CD14-positive monocyte (primary cell): ENCODE measurements at regions not wholly inside any gene's neighbourhood (a gene's known extent, or its start where the extent isn't known, plus 50 kb on each side); places are given as distances from the start of the nearest gene placed in this dataset.
A peak's percentile ranks its signal among the peaks of the same experiment; 100 is the strongest.

Experiments used
- DNase-seq, 3 donors: peaks; one replicate each; pipeline ENCODE4 v3.0.0-alpha.2; 2011 to 2022
- H2AFZ ChIP-seq: 2 replicates; pipeline ENCODE4 v1.6.0; 2012; ENCODE audit warnings: mild to moderate bottlenecking, low read depth, low read length, inconsistent platforms; ENCODE audit not compliant: insufficient read depth, poor library complexity, severe bottlenecking
- H3K27ac ChIP-seq, 2 donors: 1 replicate in 1 of 2; 2 replicates in 1 of 2; pipeline ENCODE4 v1.5.1; 2012 to 2013; ENCODE audit warnings: low read length in 2 of 2, control low read depth in 1 of 2, inconsistent platforms in 1 of 2, low read depth in 1 of 2, mild to moderate bottlenecking in 1 of 2
- H3K27me3 ChIP-seq, 2 donors: one replicate each; pipeline versions ENCODE4 v1.6.0 to v1.6.1; 2011 to 2013; ENCODE audit warnings: low read length in 2 of 2; ENCODE audit not compliant: control insufficient read depth in 2 of 2, insufficient read depth in 2 of 2
- H3K36me3 ChIP-seq, 2 donors: replicated peaks in 1 of 2; 1 replicate in 1 of 2; 2 replicates in 1 of 2; pipeline versions ENCODE4 v1.5.1 to v1.6.1; 2012 to 2013; ENCODE audit warnings: low read length in 2 of 2, control low read depth in 1 of 2, inconsistent platforms in 1 of 2, mild to moderate bottlenecking in 1 of 2; ENCODE audit not compliant: insufficient read depth in 2 of 2, control insufficient read depth in 1 of 2
- H3K4me1 ChIP-seq, 2 donors: 1 replicate in 1 of 2; 2 replicates in 1 of 2; pipeline versions ENCODE4 v1.5.1 to v1.6.1; 2012 to 2013; ENCODE audit warnings: low read length in 2 of 2, control low read depth in 1 of 2, inconsistent platforms in 1 of 2, mild to moderate bottlenecking in 1 of 2, moderate library complexity in 1 of 2; ENCODE audit not compliant: insufficient read depth in 2 of 2, control insufficient read depth in 1 of 2
- H3K4me2 ChIP-seq: replicated peaks from 2 replicates; pipeline ENCODE3; 2012; ENCODE audit warnings: low read length, moderate library complexity, mild to moderate bottlenecking; ENCODE audit not compliant: poor library complexity, severe bottlenecking; ENCODE audit errors: extremely low read depth
- H3K4me3 ChIP-seq, 3 experiments: fragments of 200-600 bp in 1 of 3; sonication (generic) in 1 of 3; replicated peaks in 1 of 3; 1 replicate in 2 of 3; 2 replicates in 1 of 3; pipeline ENCODE4 v1.5.1; 2011 to 2013; ENCODE audit warnings: low read length in 3 of 3, mild to moderate bottlenecking in 3 of 3, control low read depth in 2 of 3, low read depth in 2 of 3, inconsistent platforms in 1 of 3, moderate library complexity in 1 of 3
- H3K79me2 ChIP-seq: 2 replicates; pipeline ENCODE4 v1.6.0; 2012; ENCODE audit warnings: mild to moderate bottlenecking, control low read depth, inconsistent platforms, low read length, moderate library complexity; ENCODE audit not compliant: insufficient read depth
- H3K9ac ChIP-seq: 2 replicates; pipeline ENCODE4 v1.6.0; 2017; ENCODE audit warnings: low read length, mild to moderate bottlenecking; ENCODE audit not compliant: insufficient read depth, poor library complexity, severe bottlenecking
- H3K9me3 ChIP-seq, 2 donors: replicated peaks in 1 of 2; 1 replicate in 1 of 2; 2 replicates in 1 of 2; pipeline versions ENCODE4 v1.5.1 to v1.6.1; 2012 to 2013; ENCODE audit warnings: low read length in 2 of 2, control low read depth in 1 of 2; ENCODE audit not compliant: control insufficient read depth in 1 of 2, insufficient read depth in 1 of 2
- H4K20me1 ChIP-seq: 2 replicates; pipeline ENCODE4 v1.6.0; 2012; ENCODE audit warnings: mild to moderate bottlenecking, low read length, control low read depth, moderate library complexity; ENCODE audit not compliant: insufficient read depth
- H3K27ac Mint-ChIP-seq, 7 donors: one replicate each; pipeline ENCODE4 v1.8.0; 2020; ENCODE audit warnings: mild to moderate bottlenecking in 7 of 7, mixed read lengths in 7 of 7, moderate library complexity in 6 of 7, inconsistent platforms in 2 of 7
- H3K27me3 Mint-ChIP-seq, 3 donors: one replicate each; pipeline ENCODE4 v1.8.0; 2021 to 2022; ENCODE audit warnings: low read depth in 3 of 3, mild to moderate bottlenecking in 3 of 3, mixed read lengths in 3 of 3, moderate library complexity in 3 of 3, inconsistent platforms in 1 of 3
- H3K36me3 Mint-ChIP-seq, 2 donors: one replicate each; pipeline ENCODE4 v1.8.0; 2020; ENCODE audit warnings: mixed read lengths in 2 of 2, inconsistent platforms in 1 of 2, mild to moderate bottlenecking in 1 of 2
- H3K4me1 Mint-ChIP-seq: one replicate; pipeline ENCODE4 v1.8.0; 2020; ENCODE audit warnings: mild to moderate bottlenecking, mixed read lengths
- H3K4me3 Mint-ChIP-seq, 2 donors: one replicate each; pipeline ENCODE4 v1.8.0; 2020; ENCODE audit warnings: mild to moderate bottlenecking in 2 of 2, mixed read lengths in 2 of 2, moderate library complexity in 1 of 2
- H3K9me3 Mint-ChIP-seq, 7 donors: one replicate each; pipeline ENCODE4 v1.8.0; 2020 to 2022; ENCODE audit warnings: mixed read lengths in 7 of 7, mild to moderate bottlenecking in 6 of 7, moderate library complexity in 6 of 7, inconsistent platforms in 2 of 7
- CTCF ChIP-seq: fragments of 200-600 bp; IDR thresholded peaks from one replicate; pipeline ENCODE4 v1.8.0; 2022; ENCODE audit warnings: antibody characterized with exemption, mild to moderate bottlenecking
- WGBS: methylation state at CpG from one replicate; pipeline ENCODE4 v1.1.5; 2013; ENCODE audit warnings: missing lambda C conversion rate; ENCODE audit not compliant: insufficient coverage; 5-methylcytosine and 5-hydroxymethylcytosine counted together
- intact Hi-C, 2 donors: fragments of 100-400 bp; cut with micrococcal nuclease; formaldehyde crosslinking; loops; one replicate each; pipeline versions ENCODE4 v1.15.0 to v1.15.1; 2023

- no peaks in the 10 kb centered on the region for H3K4me1 ChIP-seq
- Mint-ChIP-seq H3K4me1 (no peaks in the 10 kb centered on the region), H3K4me3 (no peak overlapping the region), H3K9me3 (peaks cover 0 to 5% (median 0%) of the 10 kb centered on the region in 7 donors), H3K27me3 (peaks cover 0 to 3% (median 1%) of the 10 kb centered on the region in 3 donors), H3K27ac (no peak overlapping the region), H3K36me3 (no peaks in the 10 kb centered on the region)
- no peak for DNase-seq
- no peak overlapping the region for H2AFZ ChIP-seq
- no peaks in the 10 kb centered on the region for H4K20me1 ChIP-seq
- no peaks in the 10 kb centered on the region for H3K27me3 ChIP-seq
- H3K4me2 ChIP-seq, result no peak overlapping the region
- H3K9me3 ChIP-seq, result no peaks in the 10 kb centered on the region
- TF ChIP-seq CTCF, result no peak
- H3K79me2 ChIP-seq, result no peaks in the 10 kb centered on the region
- WGBS, result 88% methylated on average over 1 of the region's 3 CpGs
- H3K27ac ChIP-seq, result no peak overlapping the region
- no peak overlapping the region for H3K4me3 ChIP-seq
- H3K9ac ChIP-seq, result no peak overlapping the region
- intact Hi-C loops, result no loop called here
- no peaks in the 10 kb centered on the region for H3K36me3 ChIP-seq
Measured at GRCh38 chr3:117281371-117281770, 571.8 kb downstream of the TUSC7 start.

- H3K4me3 Mint-ChIP-seq, result no peak overlapping the region
- intact Hi-C loops, result no loop called here
- WGBS, result 89% methylated on average over 4 of the region's 4 CpGs
- no peak overlapping the region for H2AFZ ChIP-seq
- no peaks in the 10 kb centered on the region for H3K36me3 Mint-ChIP-seq
- no peaks in the 10 kb centered on the region for H4K20me1 ChIP-seq
- peaks cover 0 to 3% (median 1%) of the 10 kb centered on the region in 3 donors for H3K27me3 Mint-ChIP-seq
- H3K9ac ChIP-seq, result no peak overlapping the region
- H3K4me2 ChIP-seq, result no peak overlapping the region
- H3K4me1 Mint-ChIP-seq, result no peaks in the 10 kb centered on the region
- H3K9me3 Mint-ChIP-seq, result peaks cover 0 to 5% (median 0%) of the 10 kb centered on the region in 7 donors
- no peak for DNase-seq
- H3K27ac Mint-ChIP-seq, result peak overlapping the region in 1 of 7 donors; percentile 28
- TF ChIP-seq CTCF, result no peak
- no peaks in the 10 kb centered on the region for H3K36me3 ChIP-seq
- H3K4me3 ChIP-seq, result no peak overlapping the region
- H3K79me2 ChIP-seq, result no peaks in the 10 kb centered on the region
- H3K9me3 ChIP-seq, result no peaks in the 10 kb centered on the region
- no peaks in the 10 kb centered on the region for H3K27me3 ChIP-seq
- H3K4me1 ChIP-seq, result no peaks in the 10 kb centered on the region
- no peak overlapping the region for H3K27ac ChIP-seq
Measured at GRCh38 chr3:117282566-117282965, 573.0 kb downstream of the TUSC7 start.
